ENCODE measurements at regions not wholly inside any gene's neighbourhood (a gene's known extent, or its start where the extent isn't known, plus 50 kb on each side); places are given as distances from the start of the nearest gene placed in this dataset.

- Histone ChIP-seq H2AFZ (ENCODE audit: low read depth, low read length) (no peak overlapping the region), H4K20me1 (ENCODE audit: insufficient read depth, low read length) (no peaks in the 10 kb centered on the region), H3K4me2 (ENCODE audit: low read length) (no peak overlapping the region), H3K9me3 (ENCODE audit: insufficient read depth, low read length) (no peaks in the 10 kb centered on the region), H3K36me3 (replicated peaks; ENCODE audit: low read depth, low read length) (no peaks in the 10 kb centered on the region), H3K4me3 (ENCODE audit: low read length) (no peak overlapping the region), H3K79me2 (ENCODE audit: low read length) (no peaks in the 10 kb centered on the region), H3K27me3 (ENCODE audit: low read depth, low read length) (no peaks in the 10 kb centered on the region), H3K9ac (ENCODE audit: low read length) (no peak overlapping the region), H3K27ac (ENCODE audit: low read length) (no peak overlapping the region), H3K4me1 (ENCODE audit: low read length) (peaks cover 3% of the 10 kb centered on the region; the same call in 1 of the 2 replicates)
- TF ChIP-seq CTCF (IDR thresholded peaks at IDR 0.05; ENCODE audit: low read depth, low read length) = no peak
- TF ChIP-seq EZH2phosphoT487 (IDR thresholded peaks at IDR 0.05; ENCODE audit: low read depth) = no peak
These were observed 482.5 kb downstream of the QKI start for GRCh38 chr6:163897030-163897429.

GRCh38 chr6:163895162-163895561 is 480.6 kb downstream of the QKI start:
- H3K4me2 ChIP-seq (ENCODE audit: low read length) = no peak overlapping the region
- H3K27ac ChIP-seq (ENCODE audit: low read length) = no peak overlapping the region
- H3K36me3 ChIP-seq (replicated peaks; ENCODE audit: low read depth, low read length) = no peaks in the 10 kb centered on the region
- H3K9ac ChIP-seq (ENCODE audit: low read length) = no peak overlapping the region
- H2AFZ ChIP-seq (ENCODE audit: low read depth, low read length) = no peak overlapping the region
- TF ChIP-seq EZH2phosphoT487 (IDR thresholded peaks at IDR 0.05; ENCODE audit: low read depth) (no peak), CTCF (IDR thresholded peaks at IDR 0.05; ENCODE audit: low read depth, low read length) (no peak)
- H3K79me2 ChIP-seq (ENCODE audit: low read length) = no peaks in the 10 kb centered on the region
- no peaks in the 10 kb centered on the region for H4K20me1 ChIP-seq (ENCODE audit: insufficient read depth, low read length)
- peaks cover 3% of the 10 kb centered on the region; the same call in 1 of the 2 replicates for H3K4me1 ChIP-seq (ENCODE audit: low read length)
- H3K9me3 ChIP-seq (ENCODE audit: insufficient read depth, low read length) = no peaks in the 10 kb centered on the region
- no peak overlapping the region for H3K4me3 ChIP-seq (ENCODE audit: low read length)
- no peaks in the 10 kb centered on the region for H3K27me3 ChIP-seq (ENCODE audit: low read depth, low read length)

- Histone ChIP-seq H3K79me2 (ENCODE audit: low read length) (no peaks in the 10 kb centered on the region), H3K27me3 (ENCODE audit: low read depth, low read length) (no peaks in the 10 kb centered on the region), H3K27ac (ENCODE audit: low read length) (no peak overlapping the region), H4K20me1 (ENCODE audit: insufficient read depth, low read length) (no peaks in the 10 kb centered on the region), H3K36me3 (replicated peaks; ENCODE audit: low read depth, low read length) (no peaks in the 10 kb centered on the region), H3K4me3 (ENCODE audit: low read length) (no peak overlapping the region), H3K9ac (ENCODE audit: low read length) (no peak overlapping the region), H3K4me1 (ENCODE audit: low read length) (peaks cover 3% of the 10 kb centered on the region; the same call in 1 of the 2 replicates), H3K9me3 (ENCODE audit: insufficient read depth, low read length) (no peaks in the 10 kb centered on the region), H3K4me2 (ENCODE audit: low read length) (no peak overlapping the region), H2AFZ (ENCODE audit: low read depth, low read length) (no peak overlapping the region)
- TF ChIP-seq EZH2phosphoT487 (IDR thresholded peaks at IDR 0.05; ENCODE audit: low read depth) = no peak
- no peak for TF ChIP-seq CTCF (IDR thresholded peaks at IDR 0.05; ENCODE audit: low read depth, low read length)
These were observed 479.2 kb downstream of the QKI start for GRCh38 chr6:163893609-163894189.

GRCh38 chr6:163892824-163893561 is 478.5 kb downstream of the QKI start:
- H4K20me1 ChIP-seq (ENCODE audit: insufficient read depth, low read length) = no peaks in the 10 kb centered on the region
- H3K79me2 ChIP-seq (ENCODE audit: low read length) = no peaks in the 10 kb centered on the region
- H3K9me3 ChIP-seq (ENCODE audit: insufficient read depth, low read length) = no peaks in the 10 kb centered on the region
- H3K36me3 ChIP-seq (replicated peaks; ENCODE audit: low read depth, low read length) = no peaks in the 10 kb centered on the region
- no peak for TF ChIP-seq EZH2phosphoT487 (IDR thresholded peaks at IDR 0.05; ENCODE audit: low read depth)
- TF ChIP-seq CTCF (IDR thresholded peaks at IDR 0.05; ENCODE audit: low read depth, low read length) = no peak
- no peak overlapping the region for H2AFZ ChIP-seq (ENCODE audit: low read depth, low read length)
- H3K4me2 ChIP-seq (ENCODE audit: low read length) = no peak overlapping the region
- no peak overlapping the region for H3K9ac ChIP-seq (ENCODE audit: low read length)
- no peak overlapping the region for H3K4me3 ChIP-seq (ENCODE audit: low read length)
- H3K27me3 ChIP-seq (ENCODE audit: low read depth, low read length) = no peaks in the 10 kb centered on the region
- H3K4me1 ChIP-seq (ENCODE audit: low read length) = peaks cover 7% of the 10 kb centered on the region
- no peak overlapping the region for H3K27ac ChIP-seq (ENCODE audit: low read length)
